H9 (cell line): ENCODE measurements at regions not wholly inside any gene's neighbourhood (a gene's known extent, or its start where the extent isn't known, plus 50 kb on each side); places are given as distances from the start of the nearest gene placed in this dataset.

ENCODE experiments used
- DNase-seq: peaks from one replicate; pipeline ENCODE4 v3.0.0-alpha.2; 2017
- H2AFZ ChIP-seq: one replicate; pipeline ENCODE4 v1.6.1; 2013; ENCODE audit warnings: mild to moderate bottlenecking, low read length, control low read depth, moderate library complexity
- H2AK5ac ChIP-seq: 2 replicates; pipeline ENCODE4 v1.6.1; 2013; ENCODE audit warnings: low read length, control low read depth, mixed read lengths; ENCODE audit not compliant: insufficient read length
- H2BK120ac ChIP-seq: one replicate; pipeline ENCODE4 v1.6.1; 2013; ENCODE audit warnings: low read depth, mild to moderate bottlenecking, low read length, control low read depth, inconsistent platforms; ENCODE audit not compliant: poor library complexity, severe bottlenecking
- H2BK12ac ChIP-seq: 2 replicates; pipeline ENCODE4 v1.6.1; 2013; ENCODE audit warnings: low read length, control low read depth, mixed read lengths, low read depth; ENCODE audit not compliant: insufficient read length
- H2BK15ac ChIP-seq: 2 replicates; pipeline ENCODE4 v1.6.1; 2013; ENCODE audit warnings: low read depth, low read length, control low read depth
- H2BK20ac ChIP-seq: one replicate; pipeline ENCODE4 v1.6.1; 2013; ENCODE audit warnings: low read depth, mild to moderate bottlenecking, low read length, control low read depth, inconsistent platforms; ENCODE audit not compliant: poor library complexity, severe bottlenecking
- H2BK5ac ChIP-seq: 2 replicates; pipeline ENCODE4 v1.6.1; 2013; ENCODE audit warnings: low read length, control low read depth, mixed read lengths; ENCODE audit not compliant: insufficient read length
- H3K14ac ChIP-seq: 2 replicates; pipeline ENCODE4 v1.6.1; 2013; ENCODE audit warnings: low read length, control low read depth; ENCODE audit not compliant: insufficient read depth
- H3K18ac ChIP-seq: 2 replicates; pipeline ENCODE4 v1.6.1; 2013; ENCODE audit warnings: low read depth, mild to moderate bottlenecking, mixed read lengths, low read length, control low read depth; ENCODE audit not compliant: insufficient read length
- H3K23ac ChIP-seq: 2 replicates; pipeline ENCODE4 v1.6.1; 2013; ENCODE audit warnings: low read length, control low read depth, mixed read lengths, low read depth; ENCODE audit not compliant: insufficient read length
- H3K23me2 ChIP-seq: 2 replicates; pipeline ENCODE4 v1.6.1; 2013; ENCODE audit warnings: low read depth, mild to moderate bottlenecking, mixed read lengths, low read length, control low read depth; ENCODE audit not compliant: insufficient read length, poor library complexity, severe bottlenecking
- H3K27ac ChIP-seq: 2 replicates; pipeline ENCODE4 v1.5.1; 2013; ENCODE audit warnings: low read length, control low read depth, mixed read lengths, low read depth; ENCODE audit not compliant: insufficient read length
- H3K27me3 ChIP-seq: 2 replicates; pipeline ENCODE4 v1.6.1; 2013; ENCODE audit warnings: low read length, control low read depth, inconsistent platforms; ENCODE audit not compliant: insufficient read depth
- H3K4ac ChIP-seq: 2 replicates; pipeline ENCODE4 v1.6.1; 2013; ENCODE audit warnings: low read depth, mild to moderate bottlenecking, control low read depth, inconsistent platforms, low read length, moderate library complexity
- H3K4me1 ChIP-seq: 2 replicates; pipeline ENCODE4 v1.6.1; 2013; ENCODE audit warnings: low read length, control low read depth, inconsistent platforms; ENCODE audit not compliant: insufficient read depth
- H3K4me2 ChIP-seq: 2 replicates; pipeline ENCODE4 v1.6.1; 2013; ENCODE audit warnings: low read length, control low read depth, mixed read lengths; ENCODE audit not compliant: insufficient read length, insufficient read depth
- H3K56ac ChIP-seq: 2 replicates; pipeline ENCODE4 v1.6.1; 2013; ENCODE audit warnings: low read depth, mild to moderate bottlenecking, mixed read lengths, low read length, control low read depth; ENCODE audit not compliant: insufficient read length
- H3K79me1 ChIP-seq: 2 replicates; pipeline ENCODE4 v1.6.1; 2013; ENCODE audit warnings: low read depth, mild to moderate bottlenecking, moderate library complexity, low read length, control low read depth, inconsistent platforms; ENCODE audit not compliant: insufficient read depth, poor library complexity, severe bottlenecking
- H3K79me2 ChIP-seq: 2 replicates; pipeline ENCODE4 v1.6.1; 2013; ENCODE audit warnings: low read length, control low read depth, inconsistent platforms; ENCODE audit not compliant: insufficient read depth
- H3K9ac ChIP-seq: 2 replicates; pipeline ENCODE4 v1.6.1; 2013; ENCODE audit warnings: low read length, control low read depth, mixed read lengths; ENCODE audit not compliant: insufficient read length; ENCODE audit errors: extremely low read depth
- H3K9me3 ChIP-seq: one replicate; pipeline ENCODE4 v1.6.1; 2013; ENCODE audit warnings: low read depth, low read length, inconsistent platforms; ENCODE audit not compliant: control insufficient read depth
- H3T11ph ChIP-seq: one replicate; pipeline ENCODE4 v1.6.1; 2013; ENCODE audit warnings: mild to moderate bottlenecking, low read length, control low read depth, inconsistent platforms
- H4K20me1 ChIP-seq: one replicate; pipeline ENCODE4 v1.6.1; 2013; ENCODE audit not compliant: control insufficient read depth, insufficient read length, insufficient read depth
- H4K5ac ChIP-seq: 2 replicates; pipeline ENCODE4 v1.6.1; 2013; ENCODE audit warnings: low read depth, mild to moderate bottlenecking, mixed read lengths, low read length, control low read depth; ENCODE audit not compliant: insufficient read length
- H4K8ac ChIP-seq: replicated peaks from 2 replicates; pipeline ENCODE4 v1.6.1; 2013; ENCODE audit warnings: low read length, control low read depth, mixed read lengths, low read depth; ENCODE audit not compliant: insufficient read length
- H4K91ac ChIP-seq: 2 replicates; pipeline ENCODE4 v1.6.1; 2013; ENCODE audit warnings: low read depth, mild to moderate bottlenecking, moderate library complexity, mixed read lengths, low read length, control low read depth; ENCODE audit not compliant: insufficient read length
- H3K27ac Mint-ChIP-seq, 3 experiments: 2 replicates in 2 of 3; 3 replicates in 1 of 3; pipeline ENCODE4 v1.8.0; 2020 to 2021; ENCODE audit warnings: mixed read lengths in 3 of 3, mild to moderate bottlenecking in 1 of 3, moderate library complexity in 1 of 3
- H3K27me3 Mint-ChIP-seq: 2 replicates; pipeline ENCODE4 v1.8.0; 2021; ENCODE audit warnings: low read depth, mild to moderate bottlenecking, moderate library complexity, mixed read lengths
- H3K36me3 Mint-ChIP-seq, 3 experiments: 2 replicates in 2 of 3; 3 replicates in 1 of 3; pipeline ENCODE4 v1.8.0; 2020 to 2021; ENCODE audit warnings: low read depth in 3 of 3, mixed read lengths in 3 of 3; ENCODE audit not compliant: insufficient read depth in 1 of 3
- H3K4me1 Mint-ChIP-seq, 2 experiments: 2 replicates each; pipeline ENCODE4 v1.8.0; 2020; ENCODE audit warnings: mixed read lengths in 2 of 2
- H3K4me3 Mint-ChIP-seq, 2 experiments: 2 replicates in 1 of 2; 3 replicates in 1 of 2; pipeline ENCODE4 v1.8.0; 2020 to 2021; ENCODE audit warnings: mild to moderate bottlenecking in 2 of 2, mixed read lengths in 2 of 2, moderate library complexity in 1 of 2
- H3K9me3 Mint-ChIP-seq, 2 experiments: 2 replicates in 1 of 2; 3 replicates in 1 of 2; pipeline ENCODE4 v1.8.0; 2020; ENCODE audit warnings: mild to moderate bottlenecking in 2 of 2, mixed read lengths in 2 of 2, moderate library complexity in 1 of 2
- WGBS: extraction: QIAGEN DNeasy Blood & Tissue Kit; methylation state at CpG from one replicate; pipeline ENCODE4 v1.1.7; 2013; ENCODE audit warnings: missing lambda C conversion rate, low lambda C conversion rate, mixed read lengths; ENCODE audit not compliant: insufficient read length; ENCODE audit errors: extremely low coverage; 5-methylcytosine and 5-hydroxymethylcytosine counted together
- TF ChIP-seq, protein P1 (sequence below): fragments of 200-600 bp; sonication (generic); conservative IDR thresholded peaks from 3 replicates; pipeline ENCODE4 v1.8.0; 2021; ENCODE audit warnings: antibody characterized with exemption, mild to moderate bottlenecking

DNA sequence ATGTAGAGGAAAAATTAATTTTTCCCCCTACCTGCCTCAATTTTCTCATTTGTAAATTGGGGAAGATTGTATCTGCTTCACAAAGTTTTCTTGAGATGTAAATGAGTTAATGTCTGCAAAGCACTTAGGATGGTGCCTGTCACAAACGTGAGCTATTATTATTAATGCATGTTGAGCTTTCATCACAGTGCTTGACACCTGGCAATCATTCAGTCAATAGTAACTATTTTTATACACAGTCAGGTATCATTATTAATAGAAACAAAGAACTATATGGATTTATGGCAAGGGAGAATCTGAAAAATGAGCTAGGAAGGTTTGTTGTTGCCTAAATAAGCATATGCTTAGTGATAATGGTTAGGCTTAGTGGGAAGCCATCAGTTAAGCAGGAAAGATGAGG, 238.2 kb upstream of the GRM7 start:
- Histone ChIP-seq H3K4me1 (no peaks in the 10 kb centered on the region), H3K23me2 (no peaks in the 10 kb centered on the region), H3K56ac (no peak overlapping the region), H3K9me3 (no peaks in the 10 kb centered on the region), H3K79me2 (no peaks in the 10 kb centered on the region), H3K4me2 (no peak overlapping the region), H3K4ac (no peak overlapping the region), H3K27ac (no peak overlapping the region), H4K5ac (no peak overlapping the region), H2BK20ac (no peak overlapping the region), H3K79me1 (no peaks in the 10 kb centered on the region), H3K18ac (no peak overlapping the region), H2AFZ (no peak overlapping the region), H3T11ph (no peak overlapping the region), H4K8ac (no peak overlapping the region), H2AK5ac (no peak overlapping the region), H3K23ac (no peak overlapping the region), H2BK120ac (no peak overlapping the region), H3K14ac (no peak overlapping the region), H2BK5ac (no peak overlapping the region), H2BK12ac (no peak overlapping the region), H2BK15ac (no peak overlapping the region), H4K91ac (no peak overlapping the region), H3K9ac (no peak overlapping the region), H3K27me3 (no peaks in the 10 kb centered on the region), H4K20me1 (no peaks in the 10 kb centered on the region)
- H3K36me3 Mint-ChIP-seq, result no peaks in the 10 kb centered on the region
- no peak for DNase-seq
- H3K27me3 Mint-ChIP-seq, result no peaks in the 10 kb centered on the region
- TF ChIP-seq, protein P1, sequence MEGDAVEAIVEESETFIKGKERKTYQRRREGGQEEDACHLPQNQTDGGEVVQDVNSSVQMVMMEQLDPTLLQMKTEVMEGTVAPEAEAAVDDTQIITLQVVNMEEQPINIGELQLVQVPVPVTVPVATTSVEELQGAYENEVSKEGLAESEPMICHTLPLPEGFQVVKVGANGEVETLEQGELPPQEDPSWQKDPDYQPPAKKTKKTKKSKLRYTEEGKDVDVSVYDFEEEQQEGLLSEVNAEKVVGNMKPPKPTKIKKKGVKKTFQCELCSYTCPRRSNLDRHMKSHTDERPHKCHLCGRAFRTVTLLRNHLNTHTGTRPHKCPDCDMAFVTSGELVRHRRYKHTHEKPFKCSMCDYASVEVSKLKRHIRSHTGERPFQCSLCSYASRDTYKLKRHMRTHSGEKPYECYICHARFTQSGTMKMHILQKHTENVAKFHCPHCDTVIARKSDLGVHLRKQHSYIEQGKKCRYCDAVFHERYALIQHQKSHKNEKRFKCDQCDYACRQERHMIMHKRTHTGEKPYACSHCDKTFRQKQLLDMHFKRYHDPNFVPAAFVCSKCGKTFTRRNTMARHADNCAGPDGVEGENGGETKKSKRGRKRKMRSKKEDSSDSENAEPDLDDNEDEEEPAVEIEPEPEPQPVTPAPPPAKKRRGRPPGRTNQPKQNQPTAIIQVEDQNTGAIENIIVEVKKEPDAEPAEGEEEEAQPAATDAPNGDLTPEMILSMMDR, result no peak
- no peaks in the 10 kb centered on the region for H3K9me3 Mint-ChIP-seq
- peaks cover 11 to 20% of the 10 kb centered on the region in 2 experiments for H3K4me1 Mint-ChIP-seq
- no peak overlapping the region for H3K4me3 Mint-ChIP-seq
- no peak overlapping the region for H3K27ac Mint-ChIP-seq
- WGBS, result no CpG with 5 or more reads among the region's 1 CpG
